GM23338 (cell line): ENCODE measurements at regions not wholly inside any gene's neighbourhood (a gene's known extent, or its start where the extent isn't known, plus 50 kb on each side); places are given as distances from the start of the nearest gene placed in this dataset.

Source experiments
- ATAC-seq: fragments of 200-7000 bp; cut with Tn5 transposase; 3 replicates; pipeline ENCODE4 v1.9.1; 2020
- DNase-seq: peaks from one replicate; pipeline ENCODE4 v3.0.0-alpha.2; 2015; ENCODE audit warnings: low spot score
- H2AFZ ChIP-seq: fragments of 200-600 bp; sonication (generic); 2 replicates; pipeline ENCODE4 v1.8.0; 2016; ENCODE audit warnings: antibody characterized with exemption, mild to moderate bottlenecking, moderate library complexity
- H3F3A ChIP-seq: fragments of 200-600 bp; sonication (generic); replicated peaks from 2 replicates; pipeline ENCODE4 v1.8.0; 2017; ENCODE audit warnings: antibody characterized with exemption, mixed run types, low read depth
- H3K27ac ChIP-seq: fragments of 200-600 bp; sonication (generic); 2 replicates; pipeline ENCODE4 v1.6.1; 2016; ENCODE audit warnings: low read depth
- H3K27me3 ChIP-seq: fragments of 200-600 bp; sonication (generic); 2 replicates; pipeline ENCODE4 v1.8.0; 2016; ENCODE audit warnings: mild to moderate bottlenecking, mixed run types, moderate library complexity; ENCODE audit not compliant: insufficient read depth
- H3K36me3 ChIP-seq: fragments of 200-600 bp; sonication (generic); 2 replicates; pipeline ENCODE4 v1.8.0; 2016; ENCODE audit warnings: mild to moderate bottlenecking; ENCODE audit not compliant: insufficient read depth
- H3K4me1 ChIP-seq: fragments of 200-600 bp; sonication (generic); 2 replicates; pipeline ENCODE4 v1.8.0; 2016; ENCODE audit warnings: mild to moderate bottlenecking, moderate library complexity; ENCODE audit not compliant: insufficient read depth
- H3K4me2 ChIP-seq: fragments of 200-600 bp; sonication (generic); 2 replicates; pipeline ENCODE4 v1.7.1; 2017; ENCODE audit warnings: mixed run types
- H3K4me3 ChIP-seq: fragments of 200-600 bp; sonication (generic); 2 replicates; pipeline ENCODE4 v1.6.1; 2016; ENCODE audit warnings: mixed run types
- H3K79me2 ChIP-seq: fragments of 200-600 bp; sonication (generic); replicated peaks from 2 replicates; pipeline ENCODE4 v1.8.0; 2017; ENCODE audit warnings: mild to moderate bottlenecking; ENCODE audit not compliant: insufficient read depth
- H3K9me2 ChIP-seq: fragments of 200-600 bp; sonication (generic); 2 replicates; pipeline ENCODE4 v1.8.0; 2017; ENCODE audit not compliant: insufficient read depth
- H4K20me1 ChIP-seq: fragments of 200-600 bp; sonication (generic); replicated peaks from 2 replicates; pipeline ENCODE4 v1.8.0; 2017; ENCODE audit warnings: mild to moderate bottlenecking; ENCODE audit not compliant: insufficient read depth
- H3K27ac Mint-ChIP-seq: 2 replicates; pipeline ENCODE4 v1.8.0; 2020; ENCODE audit warnings: inconsistent platforms, mild to moderate bottlenecking, moderate library complexity, mixed read lengths
- H3K27me3 Mint-ChIP-seq: 3 replicates; pipeline ENCODE4 v1.8.0; 2022; ENCODE audit warnings: low read depth, mild to moderate bottlenecking, moderate library complexity, mixed read lengths, inconsistent platforms; ENCODE audit not compliant: insufficient read depth, poor library complexity
- H3K36me3 Mint-ChIP-seq: 3 replicates; pipeline ENCODE4 v1.8.0; 2021; ENCODE audit warnings: low read depth, mild to moderate bottlenecking, inconsistent platforms, moderate library complexity, mixed read lengths
- H3K4me1 Mint-ChIP-seq: 3 replicates; pipeline ENCODE4 v1.8.0; 2020; ENCODE audit warnings: mild to moderate bottlenecking, inconsistent platforms, mixed read lengths
- H3K4me3 Mint-ChIP-seq: 3 replicates; pipeline ENCODE4 v1.8.0; 2021; ENCODE audit warnings: moderate library complexity, mild to moderate bottlenecking, inconsistent platforms, mixed read lengths
- H3K9me3 Mint-ChIP-seq: 3 replicates; pipeline ENCODE4 v1.8.0; 2020; ENCODE audit warnings: moderate library complexity, mild to moderate bottlenecking, inconsistent platforms, mixed read lengths
- CREB1 ChIP-seq: fragments of 250-450 bp; sonication (Bioruptor Pico); IDR thresholded peaks from 2 replicates; pipeline ENCODE4 v1.5.0; 2020; ENCODE audit warnings: low read depth, mild to moderate bottlenecking, moderate library complexity
- ETS1 ChIP-seq: IDR thresholded peaks from 2 replicates; pipeline ENCODE4 v1.6.1; 2016; ENCODE audit warnings: antibody characterized with exemption
- EZH2 ChIP-seq: fragments of 200-600 bp; sonication (generic); IDR thresholded peaks from one replicate; pipeline ENCODE4 v1.8.0; 2017; ENCODE audit warnings: antibody characterized with exemption, mild to moderate bottlenecking, low read depth; ENCODE audit not compliant: unreplicated experiment
- EZH2phosphoT487 ChIP-seq: fragments of 200-600 bp; sonication (generic); IDR thresholded peaks from one replicate; pipeline ENCODE4 v1.8.1; 2018; ENCODE audit warnings: antibody characterized with exemption; ENCODE audit not compliant: unreplicated experiment
- JUNB ChIP-seq: IDR thresholded peaks from one replicate; pipeline ENCODE4 v1.6.1; 2016; ENCODE audit warnings: antibody characterized with exemption; ENCODE audit not compliant: unreplicated experiment
- NANOG ChIP-seq: IDR thresholded peaks from 2 replicates; pipeline ENCODE4 v1.6.1; 2016; ENCODE audit warnings: antibody characterized with exemption, borderline replicate concordance
- POLR2AphosphoS5 ChIP-seq: IDR thresholded peaks from 2 replicates; pipeline ENCODE4 v1.6.1; 2016; ENCODE audit warnings: antibody characterized with exemption, low read depth
- REST ChIP-seq: IDR thresholded peaks from one replicate; pipeline ENCODE4 v1.6.1; 2018; ENCODE audit warnings: antibody characterized with exemption; ENCODE audit not compliant: unreplicated experiment
- STAT1 ChIP-seq: IDR thresholded peaks from one replicate; pipeline ENCODE4 v1.6.1; 2016; ENCODE audit warnings: antibody characterized with exemption; ENCODE audit not compliant: unreplicated experiment
- ZNF114 ChIP-seq: fragments of 250-450 bp; sonication (Bioruptor Pico); IDR thresholded peaks from 2 replicates; pipeline ENCODE4 v1.5.0; 2020; ENCODE audit warnings: mild to moderate bottlenecking, moderate library complexity
- ZNF331 ChIP-seq: fragments of 250-450 bp; sonication (Bioruptor Pico); IDR thresholded peaks from 2 replicates; pipeline ENCODE4 v1.5.0; 2020; ENCODE audit warnings: low read depth, mild to moderate bottlenecking, moderate library complexity
- TF ChIP-seq, protein P1 (sequence below): fragments of 250-450 bp; sonication (Bioruptor Pico); IDR thresholded peaks from 2 replicates; pipeline ENCODE4 v1.5.0; 2020; ENCODE audit warnings: mild to moderate bottlenecking, moderate library complexity

- peak; percentile 2 for DNase-seq
- Mint-ChIP-seq H3K4me1 (peaks cover 16% of the 10 kb centered on the region), H3K27me3 (peaks cover 2% of the 10 kb centered on the region), H3K27ac (no peak overlapping the region), H3K4me3 (no peak overlapping the region), H3K36me3 (peaks cover 8% of the 10 kb centered on the region; the same call in 2 of the 3 replicates), H3K9me3 (peaks cover 7% of the 10 kb centered on the region)
- Histone ChIP-seq H3K36me3 (no peaks in the 10 kb centered on the region), H3K27me3 (no peaks in the 10 kb centered on the region), H3K4me2 (no peak overlapping the region), H3K79me2 (no peaks in the 10 kb centered on the region), H3K27ac (no peak overlapping the region), H3K4me3 (no peak overlapping the region), H3K9me2 (no peaks in the 10 kb centered on the region), H3F3A (no peaks in the 10 kb centered on the region), H3K4me1 (peaks cover 14% of the 10 kb centered on the region), H4K20me1 (no peaks in the 10 kb centered on the region), H2AFZ (peak overlapping the region; percentile 28; the same call in 1 of the 2 replicates)
- ATAC-seq: no peak
- TF ChIP-seq EZH2phosphoT487: no peak
These were observed 67.9 kb upstream of the RMST start for GRCh38 chr12:97394657-97395056.

DNA sequence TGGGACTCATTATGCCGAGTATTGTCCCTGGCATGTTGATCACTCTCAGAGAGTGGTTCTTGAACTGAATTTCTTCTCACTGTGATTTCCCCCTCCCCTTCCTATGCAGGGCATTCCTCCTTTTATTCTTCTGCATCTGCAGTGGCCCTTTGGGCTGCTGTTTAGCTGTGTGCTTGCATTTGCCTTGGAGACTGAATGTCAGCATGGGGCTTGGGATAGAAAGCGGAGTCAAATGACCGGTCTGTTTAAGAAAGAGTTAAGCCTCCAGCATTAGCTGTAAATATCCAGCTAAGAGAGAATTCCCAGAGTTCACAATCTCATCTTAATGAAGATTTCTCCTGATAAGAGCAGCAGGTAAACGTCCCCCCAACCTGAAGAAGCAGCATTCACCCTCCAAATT is 65.6 kb upstream of the RMST start:
- Mint-ChIP-seq H3K4me1 (peaks cover 16% of the 10 kb centered on the region), H3K27me3 (peaks cover 2% of the 10 kb centered on the region), H3K36me3 (peaks cover 8% of the 10 kb centered on the region; the same call in 2 of the 3 replicates), H3K4me3 (no peak overlapping the region), H3K9me3 (peaks cover 7% of the 10 kb centered on the region), H3K27ac (peak overlapping the region; percentile 92)
- no peaks in the 10 kb centered on the region for H3K79me2 ChIP-seq
- peak overlapping the region; percentile 5; the same call in 1 of the 2 replicates for H2AFZ ChIP-seq
- H4K20me1 ChIP-seq: no peaks in the 10 kb centered on the region
- DNase-seq (peak; percentile 74), ATAC-seq (peak; percentile 98)
- peak overlapping the region; percentile 45; the same call in 1 of the 2 replicates for H3K27ac ChIP-seq
- H3F3A ChIP-seq: no peaks in the 10 kb centered on the region
- no peaks in the 10 kb centered on the region for H3K9me2 ChIP-seq
- H3K27me3 ChIP-seq: no peaks in the 10 kb centered on the region
- no peak overlapping the region for H3K4me3 ChIP-seq
- H3K4me1 ChIP-seq: peaks cover 14% of the 10 kb centered on the region
- H3K36me3 ChIP-seq: no peaks in the 10 kb centered on the region
- peak overlapping the region; percentile 55; the same call in 1 of the 2 replicates for H3K4me2 ChIP-seq
- TF ChIP-seq ETS1 (no peak), JUNB (no peak), NANOG (no peak), EZH2 (no peak), STAT1 (no peak), EZH2phosphoT487 (no peak), POLR2AphosphoS5 (no peak), ZNF331 (CRISPR knock-in tag) (no peak), CREB1 (no peak), ZNF114 (CRISPR knock-in tag) (no peak), REST (no peak)
- TF ChIP-seq, protein P1, sequence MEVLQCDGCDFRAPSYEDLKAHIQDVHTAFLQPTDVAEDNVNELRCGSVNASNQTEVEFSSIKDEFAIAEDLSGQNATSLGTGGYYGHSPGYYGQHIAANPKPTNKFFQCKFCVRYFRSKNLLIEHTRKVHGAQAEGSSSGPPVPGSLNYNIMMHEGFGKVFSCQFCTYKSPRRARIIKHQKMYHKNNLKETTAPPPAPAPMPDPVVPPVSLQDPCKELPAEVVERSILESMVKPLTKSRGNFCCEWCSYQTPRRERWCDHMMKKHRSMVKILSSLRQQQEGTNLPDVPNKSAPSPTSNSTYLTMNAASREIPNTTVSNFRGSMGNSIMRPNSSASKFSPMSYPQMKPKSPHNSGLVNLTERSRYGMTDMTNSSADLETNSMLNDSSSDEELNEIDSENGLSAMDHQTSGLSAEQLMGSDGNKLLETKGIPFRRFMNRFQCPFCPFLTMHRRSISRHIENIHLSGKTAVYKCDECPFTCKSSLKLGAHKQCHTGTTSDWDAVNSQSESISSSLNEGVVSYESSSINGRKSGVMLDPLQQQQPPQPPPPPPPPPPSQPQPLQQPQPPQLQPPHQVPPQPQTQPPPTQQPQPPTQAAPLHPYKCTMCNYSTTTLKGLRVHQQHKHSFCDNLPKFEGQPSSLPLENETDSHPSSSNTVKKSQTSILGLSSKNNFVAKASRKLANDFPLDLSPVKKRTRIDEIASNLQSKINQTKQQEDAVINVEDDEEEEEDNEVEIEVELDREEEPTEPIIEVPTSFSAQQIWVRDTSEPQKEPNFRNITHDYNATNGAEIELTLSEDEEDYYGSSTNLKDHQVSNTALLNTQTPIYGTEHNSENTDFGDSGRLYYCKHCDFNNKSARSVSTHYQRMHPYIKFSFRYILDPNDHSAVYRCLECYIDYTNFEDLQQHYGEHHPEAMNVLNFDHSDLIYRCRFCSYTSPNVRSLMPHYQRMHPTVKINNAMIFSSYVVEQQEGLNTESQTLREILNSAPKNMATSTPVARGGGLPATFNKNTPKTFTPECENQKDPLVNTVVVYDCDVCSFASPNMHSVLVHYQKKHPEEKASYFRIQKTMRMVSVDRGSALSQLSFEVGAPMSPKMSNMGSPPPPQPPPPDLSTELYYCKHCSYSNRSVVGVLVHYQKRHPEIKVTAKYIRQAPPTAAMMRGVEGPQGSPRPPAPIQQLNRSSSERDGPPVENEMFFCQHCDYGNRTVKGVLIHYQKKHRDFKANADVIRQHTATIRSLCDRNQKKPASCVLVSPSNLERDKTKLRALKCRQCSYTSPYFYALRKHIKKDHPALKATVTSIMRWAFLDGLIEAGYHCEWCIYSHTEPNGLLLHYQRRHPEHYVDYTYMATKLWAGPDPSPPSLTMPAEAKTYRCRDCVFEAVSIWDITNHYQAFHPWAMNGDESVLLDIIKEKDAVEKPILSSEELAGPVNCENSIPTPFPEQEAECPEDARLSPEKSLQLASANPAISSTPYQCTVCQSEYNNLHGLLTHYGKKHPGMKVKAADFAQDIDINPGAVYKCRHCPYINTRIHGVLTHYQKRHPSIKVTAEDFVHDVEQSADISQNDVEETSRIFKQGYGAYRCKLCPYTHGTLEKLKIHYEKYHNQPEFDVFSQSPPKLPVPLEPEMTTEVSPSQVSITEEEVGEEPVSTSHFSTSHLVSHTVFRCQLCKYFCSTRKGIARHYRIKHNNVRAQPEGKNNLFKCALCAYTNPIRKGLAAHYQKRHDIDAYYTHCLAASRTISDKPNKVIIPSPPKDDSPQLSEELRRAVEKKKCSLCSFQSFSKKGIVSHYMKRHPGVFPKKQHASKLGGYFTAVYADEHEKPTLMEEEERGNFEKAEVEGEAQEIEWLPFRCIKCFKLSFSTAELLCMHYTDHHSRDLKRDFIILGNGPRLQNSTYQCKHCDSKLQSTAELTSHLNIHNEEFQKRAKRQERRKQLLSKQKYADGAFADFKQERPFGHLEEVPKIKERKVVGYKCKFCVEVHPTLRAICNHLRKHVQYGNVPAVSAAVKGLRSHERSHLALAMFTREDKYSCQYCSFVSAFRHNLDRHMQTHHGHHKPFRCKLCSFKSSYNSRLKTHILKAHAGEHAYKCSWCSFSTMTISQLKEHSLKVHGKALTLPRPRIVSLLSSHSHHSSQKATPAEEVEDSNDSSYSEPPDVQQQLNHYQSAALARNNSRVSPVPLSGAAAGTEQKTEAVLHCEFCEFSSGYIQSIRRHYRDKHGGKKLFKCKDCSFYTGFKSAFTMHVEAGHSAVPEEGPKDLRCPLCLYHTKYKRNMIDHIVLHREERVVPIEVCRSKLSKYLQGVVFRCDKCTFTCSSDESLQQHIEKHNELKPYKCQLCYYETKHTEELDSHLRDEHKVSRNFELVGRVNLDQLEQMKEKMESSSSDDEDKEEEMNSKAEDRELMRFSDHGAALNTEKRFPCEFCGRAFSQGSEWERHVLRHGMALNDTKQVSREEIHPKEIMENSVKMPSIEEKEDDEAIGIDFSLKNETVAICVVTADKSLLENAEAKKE (CRISPR knock-in tag): no peak
